Endothelial cell of hepatic sinusoid (primary cell): ENCODE measurements at regions not wholly inside any gene's neighbourhood (a gene's known extent, or its start where the extent isn't known, plus 50 kb on each side); places are given as distances from the start of the nearest gene placed in this dataset.

Experiments used
- in situ Hi-C: cut with HindIII; loops from 2 replicates; pipeline ENCODE4 v1.10.0; 2017; ENCODE audit warnings: low sequenced_read_pairs

- in situ Hi-C loops = no loop called here
Observed at GRCh38 chr1:104440011-104440410, 690.3 kb downstream of the AMY1C start.

GRCh38 chr1:104456724-104457123 lies 707.0 kb downstream of the AMY1C start:
- in situ Hi-C loops = no loop called here

- in situ Hi-C loops = no loop called here
Observed at GRCh38 chr1:104459886-104460285, 710.2 kb downstream of the AMY1C start.

- in situ Hi-C loops = no loop called here
Observed at GRCh38 chr1:104460880-104461279, 711.2 kb downstream of the AMY1C start.

- in situ Hi-C loops = no loop called here
Observed at GRCh38 chr1:104463126-104463697, 713.5 kb downstream of the AMY1C start.

GRCh38 chr1:104466068-104466467 lies 716.4 kb downstream of the AMY1C start:
- in situ Hi-C loops = no loop called here

- in situ Hi-C loops = no loop called here
Observed at GRCh38 chr1:104467590-104467989, 717.9 kb downstream of the AMY1C start.

- in situ Hi-C loops = no loop called here
Observed at GRCh38 chr1:104468282-104468681, 718.6 kb downstream of the AMY1C start.

- in situ Hi-C loops = no loop called here
Observed at GRCh38 chr1:104476126-104476525, 726.4 kb downstream of the AMY1C start.

- in situ Hi-C loops = no loop called here
Observed at GRCh38 chr1:104488296-104489015, 738.8 kb downstream of the AMY1C start.

- in situ Hi-C loops = no loop called here
Observed at GRCh38 chr1:104526158-104526795, 776.6 kb downstream of the AMY1C start.

- in situ Hi-C loops = no loop called here
Observed at GRCh38 chr1:104531990-104532389, 782.3 kb downstream of the AMY1C start.

- in situ Hi-C loops = no loop called here
Observed at GRCh38 chr1:104574620-104575019, 824.9 kb downstream of the AMY1C start.

GRCh38 chr1:104592926-104593325 lies 843.2 kb downstream of the AMY1C start:
- in situ Hi-C loops = no loop called here

GRCh38 chr1:104593413-104594187 lies 843.9 kb downstream of the AMY1C start:
- in situ Hi-C loops = no loop called here

GRCh38 chr1:104617474-104617873 lies 867.8 kb downstream of the AMY1C start:
- in situ Hi-C loops = no loop called here

- in situ Hi-C loops = no loop called here
Observed at GRCh38 chr1:104621221-104621620, 871.5 kb downstream of the AMY1C start.

GRCh38 chr1:104624538-104624937 lies 874.8 kb downstream of the AMY1C start:
- in situ Hi-C loops = no loop called here

- in situ Hi-C loops = no loop called here
Observed at GRCh38 chr1:104629589-104629988, 879.9 kb downstream of the AMY1C start.

GRCh38 chr1:104630567-104631149 lies 881.0 kb downstream of the AMY1C start:
- in situ Hi-C loops = no loop called here

GRCh38 chr1:104636581-104636980 lies 886.9 kb downstream of the AMY1C start:
- in situ Hi-C loops = no loop called here
